NCI-H524 (cell line): ENCODE measurements at regions not wholly inside any gene's neighbourhood (a gene's known extent, or its start where the extent isn't known, plus 50 kb on each side); places are given as distances from the start of the nearest gene placed in this dataset.
"Not testable (repeated sequence)": the region's sequence is repeated elsewhere in the genome, so short reads cannot be mapped to it uniquely, and the experiment has no call there.

Source experiments
- DNase-seq, 2 experiments: peaks; one replicate each; lab custom pipeline; 2025; lab: John Stamatoyannopoulos, UW

DNA sequence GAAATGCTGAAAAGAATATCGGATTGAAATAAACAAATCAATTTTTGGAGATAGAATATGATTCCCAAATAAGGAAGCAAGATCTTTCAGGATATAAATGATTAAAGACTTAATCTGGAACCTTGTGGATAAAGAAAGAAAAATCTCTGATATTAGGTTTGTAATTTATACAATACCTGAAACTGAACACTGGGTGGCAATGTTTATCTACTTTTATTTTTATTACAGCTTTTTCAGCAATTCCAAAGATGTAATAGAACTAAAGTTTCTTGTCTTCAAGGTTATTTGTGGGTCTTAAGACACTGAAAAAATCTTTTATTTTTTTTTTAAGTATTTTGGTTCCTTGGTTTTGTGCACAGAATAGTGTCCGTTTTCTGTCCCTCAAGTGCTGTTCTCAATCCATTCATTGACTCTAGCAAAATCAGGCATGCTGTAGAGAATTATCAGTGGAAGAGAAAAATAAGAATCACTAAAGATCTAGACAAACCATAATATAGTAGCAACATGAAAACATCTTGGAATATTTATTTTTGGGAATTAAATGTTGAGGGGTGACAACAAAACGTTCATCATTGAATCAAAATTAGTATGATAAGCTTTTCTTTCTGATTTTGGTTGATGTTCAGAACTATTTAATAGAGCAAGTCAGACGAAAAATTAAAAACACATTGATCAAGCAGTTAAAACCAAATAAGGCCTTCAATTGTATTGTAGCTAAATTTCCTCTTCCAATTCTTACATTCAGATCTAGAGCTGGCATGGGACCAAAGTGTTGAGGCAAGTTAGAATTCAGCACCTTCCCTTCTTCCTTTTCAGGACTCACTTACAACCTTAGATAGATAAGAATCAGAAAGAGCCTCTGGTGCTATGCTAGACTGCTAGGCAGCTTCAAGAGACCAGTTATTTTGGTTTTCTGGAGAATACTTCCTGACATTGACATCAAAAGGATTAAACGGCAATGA lies 704.4 kb upstream of the PCDH20 start:
- peak; percentile 2 to 25 for DNase-seq

DNA sequence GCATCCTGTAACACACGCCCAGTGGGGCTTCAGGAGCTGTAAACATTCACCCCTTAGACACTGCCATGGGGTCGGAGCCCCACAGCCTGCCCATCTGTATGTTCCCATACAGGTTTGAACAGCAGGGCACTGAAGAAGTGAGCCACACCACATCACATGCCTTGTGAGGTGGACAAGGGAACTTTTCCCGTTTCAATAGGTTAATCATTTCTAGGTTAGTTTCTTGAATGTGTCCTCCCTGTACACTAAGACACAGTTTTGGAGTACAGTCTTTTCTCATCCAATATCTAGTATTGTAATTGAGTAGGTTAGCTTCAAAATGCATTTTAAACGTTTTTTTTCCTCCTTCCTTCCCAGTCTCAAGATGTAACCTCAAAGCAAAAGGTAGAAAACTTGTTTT lies 700.2 kb upstream of the PCDH20 start:
- DNase-seq = no peak

DNA sequence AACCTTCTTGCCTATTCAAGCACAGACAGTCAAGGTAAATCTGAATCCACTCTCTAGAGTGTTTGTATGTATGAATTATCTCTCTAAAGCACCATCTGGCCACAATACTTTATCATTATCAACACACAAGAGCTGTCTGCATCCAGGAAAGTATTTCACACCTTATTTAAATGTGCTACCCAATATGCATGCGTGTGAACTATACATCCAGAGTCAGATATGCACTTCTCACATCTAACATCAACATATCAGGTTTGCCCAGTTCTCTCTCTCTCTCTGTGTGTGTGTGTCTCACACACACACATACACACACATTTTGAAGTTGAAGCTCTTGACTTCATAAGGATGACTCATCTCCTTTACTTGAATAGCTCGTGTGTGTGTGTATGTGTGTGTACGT lies 697.5 kb upstream of the PCDH20 start:
- peak in 1 of 2 experiments; percentile 9 for DNase-seq

DNA sequence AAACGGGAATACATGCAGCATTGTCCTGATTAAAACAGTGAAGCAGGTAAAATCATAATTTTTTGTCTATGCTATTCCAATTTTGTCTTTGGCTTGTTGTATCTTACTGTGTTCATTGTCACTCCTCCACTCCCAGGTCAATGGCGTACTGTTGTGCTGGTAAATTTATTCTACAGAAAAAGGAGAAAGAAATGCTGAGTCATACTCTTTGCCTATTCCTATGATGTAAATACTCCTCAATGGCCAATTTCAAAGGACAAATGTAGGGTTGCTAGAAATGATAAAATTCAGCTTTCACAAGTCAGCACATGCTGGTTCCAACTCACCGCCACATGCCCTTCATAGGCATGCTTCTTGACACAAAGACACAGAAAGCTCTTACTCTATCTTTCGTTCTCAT lies 694.4 kb upstream of the PCDH20 start:
- DNase-seq = no peak

DNA sequence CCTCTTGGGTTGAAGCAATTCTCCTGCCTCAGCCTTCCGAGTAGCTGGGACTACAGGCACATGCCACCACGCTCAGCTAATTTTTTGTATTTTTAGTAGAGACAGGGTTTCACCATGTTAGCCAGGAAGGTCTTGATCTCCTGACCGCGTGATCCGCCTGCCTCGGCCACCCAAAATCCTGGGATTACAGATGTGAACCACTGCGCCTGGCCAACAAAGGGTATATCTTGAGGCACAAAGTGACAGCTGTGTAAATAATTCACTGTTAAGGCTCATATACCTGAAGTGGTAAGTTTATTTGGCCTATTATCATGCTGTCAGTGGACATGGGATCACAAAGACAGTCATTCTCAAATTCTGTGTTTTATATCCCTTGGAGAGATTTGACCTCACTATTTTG lies 688.5 kb upstream of the PCDH20 start:
- not testable (repeated sequence) for DNase-seq

DNA sequence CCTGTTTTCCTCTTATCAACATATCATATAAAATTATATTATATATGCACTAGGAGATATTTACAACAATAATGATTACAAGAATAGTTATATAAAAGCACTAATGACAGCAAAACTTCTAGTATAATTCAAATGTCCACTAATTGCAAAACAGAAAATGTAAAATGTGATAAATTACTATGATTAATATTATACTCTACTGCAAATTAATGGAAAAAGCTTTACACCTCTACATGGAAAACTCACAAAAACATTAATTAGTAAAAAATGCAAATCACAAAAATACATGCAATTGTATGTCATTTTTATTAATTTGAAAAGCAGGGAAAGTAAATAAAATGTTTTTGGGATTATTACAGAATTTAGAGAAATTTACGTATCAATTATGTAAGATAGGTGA lies 681.0 kb upstream of the PCDH20 start:
- no peak for DNase-seq

DNA sequence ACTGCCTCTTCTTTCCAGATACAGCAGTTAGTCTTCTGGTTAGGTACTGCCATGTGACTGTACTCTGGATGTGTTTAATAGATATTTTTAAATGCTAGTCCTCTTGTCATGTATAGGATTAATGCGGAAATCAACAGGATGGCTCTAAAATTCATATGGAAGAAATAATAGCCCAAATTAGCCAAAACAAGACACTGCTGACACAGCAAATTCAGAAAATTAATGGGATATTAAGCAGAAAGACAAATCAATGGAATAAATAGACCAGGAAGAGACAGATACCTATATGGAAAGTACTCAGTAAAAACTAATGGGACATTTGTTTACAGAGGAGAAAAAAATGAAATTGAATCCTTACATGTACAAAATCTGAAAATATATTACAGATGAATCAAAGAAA lies 679.3 kb upstream of the PCDH20 start:
- no peak for DNase-seq

DNA sequence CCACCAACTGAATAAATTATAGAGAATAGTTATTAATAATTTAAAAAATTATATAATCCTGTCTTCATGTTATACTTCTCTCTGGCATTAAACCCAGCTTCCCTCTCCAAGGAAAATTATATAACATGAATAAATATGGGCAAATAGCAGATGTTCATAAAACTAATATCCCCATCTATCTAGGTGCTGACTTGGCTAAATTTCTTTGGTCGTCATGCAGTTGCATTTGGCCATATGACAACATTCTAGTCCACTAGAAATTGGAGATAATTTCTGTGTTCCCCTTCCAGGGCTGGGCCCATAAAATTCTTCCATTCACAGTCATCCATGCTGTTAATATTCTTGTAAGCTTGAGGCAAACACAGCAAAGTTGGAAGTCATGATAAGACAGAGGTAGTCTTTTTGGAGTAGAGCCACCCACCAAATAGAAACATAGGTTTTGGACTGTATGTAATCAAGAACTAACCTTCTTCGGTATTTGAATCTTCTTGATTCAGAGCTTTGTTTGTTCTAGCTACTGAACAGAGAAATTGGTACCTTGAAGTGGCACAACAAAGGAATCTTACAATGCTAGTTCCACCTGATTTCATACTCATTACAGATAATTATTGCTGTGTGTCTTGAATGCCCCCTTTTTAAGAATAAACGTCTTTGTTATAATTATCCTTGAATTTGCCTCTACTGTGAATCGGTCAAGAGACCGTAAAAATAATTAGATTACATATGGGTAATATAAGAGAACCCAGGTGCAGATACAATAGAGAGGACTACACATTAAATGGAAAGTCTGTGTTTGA lies 678.5 kb upstream of the PCDH20 start:
- DNase-seq = no peak

DNA sequence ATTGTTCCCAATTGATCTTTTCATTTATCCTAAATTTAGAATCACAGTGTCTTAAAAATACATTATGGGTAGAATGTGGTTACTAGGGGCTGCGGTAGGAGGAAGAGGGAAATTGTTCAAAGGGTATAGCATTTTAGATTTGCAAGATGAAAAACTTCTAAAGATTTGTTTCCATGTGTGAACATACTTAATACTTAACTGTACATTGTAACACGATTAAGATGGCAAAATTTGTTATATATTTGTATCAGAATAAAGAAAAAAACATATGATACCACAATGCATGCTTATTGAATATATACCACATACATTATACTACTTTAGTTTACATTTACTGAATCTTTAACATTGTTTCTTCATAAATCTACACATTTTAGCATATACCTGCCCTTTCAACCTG lies 677.3 kb upstream of the PCDH20 start:
- DNase-seq = no peak

DNA sequence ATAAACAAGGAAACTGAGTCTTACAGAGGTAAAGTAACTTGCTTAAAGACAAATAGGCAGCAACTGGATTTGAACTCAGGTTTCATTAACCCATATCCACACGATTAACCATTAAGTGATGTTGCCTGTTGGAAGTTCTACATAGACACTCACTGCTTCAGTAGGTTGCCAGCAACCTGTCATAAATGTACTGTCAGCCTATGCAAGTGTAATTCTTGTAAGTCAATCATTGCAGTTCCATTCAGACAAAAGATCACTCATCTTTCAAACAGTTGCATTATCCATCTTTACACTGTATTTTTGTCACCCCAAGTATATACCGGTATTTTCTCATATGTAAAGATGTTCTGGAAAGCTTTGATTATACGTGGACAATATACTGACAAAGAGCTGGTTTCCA lies 676.9 kb upstream of the PCDH20 start:
- no peak for DNase-seq

DNA sequence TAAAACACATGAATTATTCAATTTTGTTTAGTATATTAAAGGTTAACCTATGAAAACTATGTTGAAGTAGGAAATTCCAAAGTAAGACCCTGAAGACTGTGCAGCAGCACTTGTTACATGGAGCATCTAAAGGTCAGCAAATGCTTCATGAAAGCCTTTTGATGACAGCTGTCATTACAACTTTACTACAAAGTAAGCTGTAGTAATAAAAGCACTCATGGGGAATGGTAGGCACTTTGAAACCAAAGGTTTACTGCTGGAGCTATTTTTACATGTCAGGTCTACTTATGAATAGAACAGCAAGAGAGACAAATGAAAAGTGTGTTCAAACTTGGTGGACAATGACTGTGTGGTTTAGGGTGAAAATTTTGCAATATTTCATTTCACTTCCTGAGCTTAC lies 672.5 kb upstream of the PCDH20 start:
- no peak for DNase-seq

DNA sequence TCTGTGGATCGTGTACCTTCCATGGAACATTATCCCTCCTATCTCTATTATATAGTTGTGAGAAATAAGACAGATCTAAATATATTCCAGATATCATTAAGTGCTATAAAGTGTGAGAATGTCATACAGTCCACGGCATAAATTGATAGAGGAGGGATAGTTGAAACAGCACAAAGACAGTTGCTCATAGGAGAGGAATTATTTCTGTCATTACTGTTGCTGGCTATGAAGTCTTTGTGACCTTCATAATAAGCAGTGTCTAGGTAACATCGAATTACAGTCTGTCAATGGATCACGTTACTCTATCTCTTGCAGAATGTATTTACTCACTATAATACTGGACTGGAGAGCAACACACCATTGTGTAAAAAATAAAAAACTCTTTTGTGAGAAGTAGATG lies 671.5 kb upstream of the PCDH20 start:
- DNase-seq = no peak

DNA sequence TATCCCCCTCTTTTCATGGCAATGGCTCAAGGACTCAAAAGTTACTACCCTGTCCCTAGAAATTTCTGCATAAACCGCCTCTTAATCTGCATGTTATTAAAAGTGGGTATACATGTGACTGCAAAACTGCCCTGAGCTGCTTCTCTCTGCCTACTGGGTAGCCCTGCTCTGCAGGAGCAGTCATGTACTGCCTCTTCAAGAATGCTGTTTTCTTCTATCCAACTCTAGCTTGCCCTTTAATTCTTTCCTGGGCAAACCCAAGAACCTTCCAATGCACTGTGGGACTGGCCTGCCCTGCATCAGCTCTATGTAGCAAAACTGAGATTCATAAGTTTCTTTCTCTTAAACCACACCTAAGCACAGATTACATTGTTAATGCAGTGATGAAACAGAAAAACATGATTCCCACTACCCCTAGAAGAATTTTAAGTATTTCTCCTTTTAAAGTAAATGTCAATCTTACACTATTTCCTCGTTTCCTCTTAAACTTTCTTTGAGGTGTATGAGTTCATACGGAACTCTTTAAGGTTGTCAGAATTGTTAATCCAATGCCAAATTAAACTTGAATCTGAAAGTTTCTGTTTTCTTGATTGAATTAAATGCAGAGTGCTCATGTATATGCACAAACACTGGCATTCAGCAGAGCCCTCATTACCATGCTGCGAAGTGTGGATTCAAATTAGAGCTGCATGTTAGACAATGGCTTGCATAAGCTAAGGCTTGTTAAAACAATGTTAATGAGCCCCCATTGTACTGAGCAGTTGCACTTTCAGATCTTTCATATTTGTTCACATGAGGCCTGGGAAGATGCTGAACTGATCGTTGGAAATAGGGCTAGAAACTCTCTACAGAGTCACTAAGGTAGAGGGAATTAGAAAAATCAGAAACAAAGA lies 669.9 kb upstream of the PCDH20 start:
- no peak for DNase-seq

DNA sequence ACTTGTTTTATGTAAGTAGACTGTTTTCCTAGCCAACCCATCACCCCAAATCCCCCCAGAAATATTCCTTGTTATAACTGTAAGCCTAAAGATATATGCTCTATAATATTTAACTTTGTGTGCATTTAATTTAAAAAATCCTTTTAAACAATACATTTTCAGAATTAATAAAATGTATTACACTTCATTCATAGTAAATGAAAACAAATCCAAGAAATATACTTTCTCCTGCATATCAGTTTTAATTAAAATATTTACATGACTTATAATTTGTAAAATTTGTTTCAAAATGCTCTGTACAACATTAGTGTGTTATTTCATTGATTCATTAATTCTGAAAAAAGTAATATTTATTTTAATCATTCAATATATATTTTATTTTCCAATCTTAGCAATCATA lies 669.1 kb upstream of the PCDH20 start:
- no peak for DNase-seq

DNA sequence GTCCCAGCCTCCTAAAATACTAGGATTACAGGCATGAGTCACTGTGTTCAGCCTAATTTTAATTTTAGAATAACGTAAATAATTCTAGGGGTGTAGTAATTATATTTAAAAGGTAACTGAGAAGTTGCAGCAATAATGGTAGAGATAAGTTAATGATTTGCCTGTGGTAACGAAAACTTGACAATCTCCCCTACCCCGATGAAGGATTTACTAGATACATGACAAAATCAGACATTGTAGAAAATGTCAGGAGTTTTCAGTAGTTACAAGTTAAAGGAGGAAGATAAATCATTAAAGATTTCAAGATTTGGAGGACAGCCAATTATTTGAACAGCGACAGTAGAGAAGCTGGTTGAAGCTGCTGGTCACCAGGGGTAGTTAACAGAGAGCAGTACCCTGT lies 652.2 kb upstream of the PCDH20 start:
- DNase-seq = no peak

DNA sequence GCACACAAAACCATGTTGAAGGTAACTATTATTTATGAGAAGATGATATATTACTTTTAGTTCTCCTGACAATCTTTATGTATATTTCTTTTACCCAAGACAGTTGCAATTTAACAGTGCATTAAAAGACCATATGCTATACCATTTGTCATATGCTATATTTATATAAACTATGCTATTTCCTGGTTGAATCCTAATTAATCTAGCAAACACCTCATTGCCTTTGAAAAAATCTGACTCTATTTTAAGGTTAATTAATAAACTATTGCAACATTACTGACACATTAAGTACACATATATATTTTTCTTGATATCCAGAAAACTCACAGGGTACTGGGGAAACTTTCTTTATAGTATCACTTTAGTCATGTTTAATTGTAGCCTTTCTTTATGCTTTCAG lies 649.4 kb upstream of the PCDH20 start:
- DNase-seq = no peak

DNA sequence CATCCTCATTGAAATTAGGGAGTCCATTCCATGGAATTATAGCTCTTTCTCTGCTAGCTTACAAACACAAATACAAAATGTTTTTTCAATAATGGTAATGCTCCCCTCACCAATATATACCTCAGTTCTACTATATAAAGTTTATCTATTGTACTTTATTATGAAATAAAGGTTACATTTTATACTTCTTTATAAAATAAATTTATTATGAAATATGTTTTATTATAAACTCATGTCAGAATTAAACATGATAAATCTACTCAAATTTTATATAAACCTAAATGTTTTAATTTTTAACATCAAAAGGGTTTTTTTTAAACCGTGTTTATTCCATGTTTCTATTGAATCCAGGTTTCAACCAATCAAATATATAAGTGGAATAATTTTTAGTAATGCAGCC lies 646.1 kb upstream of the PCDH20 start:
- no peak for DNase-seq

DNA sequence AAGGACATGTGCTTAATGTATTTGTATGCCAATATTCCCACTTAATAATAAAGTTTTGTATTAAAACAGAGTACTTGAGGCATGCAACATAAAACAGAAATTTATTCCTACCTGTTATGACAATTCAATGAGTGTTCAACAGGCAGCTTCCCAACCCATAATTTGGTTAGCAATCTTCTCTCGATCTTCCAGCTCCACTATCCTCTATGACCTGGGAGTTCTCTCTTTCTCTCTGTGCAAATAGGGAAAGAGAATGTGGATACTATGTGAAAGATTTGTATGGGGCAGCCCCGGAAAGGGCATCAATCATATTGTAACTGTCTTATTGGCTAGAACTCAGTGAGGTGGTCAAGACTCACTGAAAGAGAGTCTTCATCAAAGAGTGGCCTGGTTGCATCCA lies 644.9 kb upstream of the PCDH20 start:
- DNase-seq = no peak

DNA sequence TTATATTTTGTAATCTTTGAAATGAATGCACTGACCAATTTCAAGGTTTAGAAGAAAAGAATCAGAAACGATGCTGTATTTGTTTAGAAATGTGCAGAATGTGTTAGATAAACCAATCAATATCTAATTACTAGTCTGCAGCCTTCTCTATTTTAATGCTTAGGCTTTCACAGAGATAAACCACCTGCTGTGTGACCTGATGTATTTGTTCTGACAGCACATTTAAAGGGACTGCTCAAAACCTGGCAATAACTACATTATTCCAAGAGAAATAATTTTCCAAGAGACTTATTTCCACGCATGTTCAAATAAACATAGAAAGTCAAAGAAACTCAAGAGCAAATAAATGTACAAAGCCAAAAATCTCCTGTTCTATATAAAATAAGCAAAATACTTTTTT lies 641.6 kb upstream of the PCDH20 start:
- no peak for DNase-seq

DNA sequence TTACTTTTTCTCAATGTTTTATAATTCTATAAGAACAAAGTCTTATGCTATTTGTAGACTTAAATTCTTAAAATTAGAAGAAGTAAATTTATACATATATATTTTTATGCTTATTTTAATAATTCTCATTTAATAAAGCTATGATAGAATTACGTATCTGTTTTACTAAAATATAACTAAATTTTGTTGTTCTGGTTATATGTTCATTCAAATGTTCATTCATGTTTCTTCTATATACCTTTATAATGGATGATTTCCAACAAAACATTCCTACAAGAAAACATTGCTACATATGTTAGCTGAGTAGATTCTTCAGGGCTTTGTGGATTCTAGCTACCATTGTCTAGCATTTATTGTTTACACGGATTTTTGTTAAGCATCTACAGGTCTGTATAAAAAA lies 634.3 kb upstream of the PCDH20 start:
- no peak for DNase-seq

DNA sequence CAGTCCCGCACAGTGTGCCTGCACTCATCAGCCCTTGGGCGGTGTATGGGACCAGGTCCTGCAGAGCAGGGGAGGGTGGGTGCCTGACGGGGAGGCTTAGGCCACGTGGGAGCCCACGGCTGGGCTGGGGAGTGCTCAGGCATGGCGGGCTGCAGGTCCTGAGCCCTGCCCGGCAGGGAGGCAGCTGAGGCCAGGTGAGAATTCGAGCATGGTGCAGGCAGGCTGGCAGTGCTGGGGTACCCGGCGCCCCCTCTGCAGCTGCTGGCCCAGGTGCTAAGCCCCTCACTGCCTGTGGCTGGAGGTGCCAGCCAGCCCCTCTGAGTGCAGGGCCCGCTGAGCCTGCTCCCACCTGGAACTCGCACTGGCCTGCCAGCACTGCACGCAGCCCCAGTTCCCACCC lies 630.9 kb upstream of the PCDH20 start:
- DNase-seq = no peak

DNA sequence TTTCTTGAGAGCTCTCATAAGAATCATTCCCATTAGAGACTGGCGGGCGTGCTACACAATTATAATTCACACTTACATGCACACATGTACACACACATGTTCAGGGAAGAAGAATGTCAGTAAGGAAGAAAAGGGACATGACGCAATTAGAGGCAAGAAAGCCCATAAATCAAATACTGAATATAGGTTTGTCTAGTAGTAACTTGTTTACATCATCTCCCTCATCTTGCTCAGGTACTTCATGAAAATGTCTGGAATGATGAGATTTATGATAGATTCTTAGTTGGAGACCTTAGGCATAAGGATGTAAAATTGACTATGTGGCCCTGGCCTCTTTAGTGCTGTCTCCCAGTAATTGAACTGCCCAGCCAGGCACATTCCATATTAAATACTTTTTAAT lies 628.0 kb upstream of the PCDH20 start:
- no peak for DNase-seq
